ENCODE measurements at regions not wholly inside any gene's neighbourhood (a gene's known extent, or its start where the extent isn't known, plus 50 kb on each side); places are given as distances from the start of the nearest gene placed in this dataset.

- POLR2A ChIA-PET: no interaction called here
- CTCF ChIA-PET: no interaction called here
- no peaks in the 10 kb centered on the region for H3K27me3 ChIP-seq (ENCODE audit: insufficient read depth, low read length)
- BruUV-seq (replicated peaks): no TSS peak
- H2AFZ ChIP-seq (ENCODE audit: low read depth, low read length, poor library complexity, severe bottlenecking): no peak overlapping the region
- RAD21 ChIA-PET (ENCODE audit: low non-redundant PET in 1 of 2, low total read pairs in 2 of 2, uncharacterized antibody in 2 of 2, unreplicated experiment in 2 of 2): no interaction called here
- intact Hi-C loops (cut with micrococcal nuclease): no loop called here
- H3K9ac ChIP-seq (ENCODE audit: low read length): no peak overlapping the region
- TF ChIP-seq ZNF274 (IDR thresholded peaks at IDR 0.05; ENCODE audit: low read depth, low read length) (no peak), ELF1 (IDR thresholded peaks at IDR 0.05; ENCODE audit: borderline replicate concordance, low read depth) (no peak), YY1 (IDR thresholded peaks at IDR 0.05; ENCODE audit: extremely low read depth, insufficient replicate concordance, low read depth, low read length) (no peak)
- no peaks in the 10 kb centered on the region for H3K36me3 ChIP-seq (ENCODE audit: control insufficient read depth in 1 of 2, insufficient read depth in 2 of 2, low read length in 2 of 2)
- H3K4me1 ChIP-seq (ENCODE audit: control insufficient read depth in 1 of 2, insufficient read depth in 2 of 2, low read length in 2 of 2): no peaks in the 10 kb centered on the region
- H3K27ac ChIP-seq (ENCODE audit: low read depth, low read length): no peak overlapping the region
- no peak for DNase-seq (ENCODE audit: low read depth, low spot score)
- H3K4me2 ChIP-seq (ENCODE audit: low read length): no peak overlapping the region
- no peaks in the 10 kb centered on the region for H3K79me2 ChIP-seq (ENCODE audit: insufficient read depth, low read length)
- H3K4me3 ChIP-seq (replicated peaks in 1 of 2; ENCODE audit: low read depth in 1 of 2, low read length in 2 of 2): no peak overlapping the region
- ATAC-seq: no peak
- H4K20me1 ChIP-seq (ENCODE audit: insufficient read depth): no peaks in the 10 kb centered on the region
- H3K9me3 ChIP-seq (ENCODE audit: control insufficient read depth in 1 of 2, insufficient read depth in 1 of 2, low read depth in 1 of 2, low read length in 2 of 2): peaks cover 3 to 8% of the 10 kb centered on the region in 2 experiments; a peak in 2 of 4 replicates
- H3K9me2 ChIP-seq (ENCODE audit: insufficient read depth): no peaks in the 10 kb centered on the region
Observed at GRCh38 chr7:53940483-53940882, 601.7 kb upstream of the VSTM2A start.

GRCh38 chr7:53947732-53948131 lies 594.4 kb upstream of the VSTM2A start:
- Histone ChIP-seq H3K9ac (ENCODE audit: low read length) (no peak overlapping the region), H4K20me1 (ENCODE audit: insufficient read depth) (no peaks in the 10 kb centered on the region), H2AFZ (ENCODE audit: low read depth, low read length, poor library complexity, severe bottlenecking) (no peak overlapping the region), H3K4me1 (ENCODE audit: control insufficient read depth in 1 of 2, insufficient read depth in 2 of 2, low read length in 2 of 2) (no peaks in the 10 kb centered on the region), H3K9me2 (ENCODE audit: insufficient read depth) (no peaks in the 10 kb centered on the region), H3K4me2 (ENCODE audit: low read length) (no peak overlapping the region), H3K79me2 (ENCODE audit: insufficient read depth, low read length) (no peaks in the 10 kb centered on the region), H3K9me3 (ENCODE audit: control insufficient read depth in 1 of 2, insufficient read depth in 1 of 2, low read depth in 1 of 2, low read length in 2 of 2) (peaks cover 8 to 25% of the 10 kb centered on the region in 2 experiments; a peak in 2 of 4 replicates), H3K4me3 (replicated peaks in 1 of 2; ENCODE audit: low read depth in 1 of 2, low read length in 2 of 2) (no peak overlapping the region), H3K36me3 (ENCODE audit: control insufficient read depth in 1 of 2, insufficient read depth in 2 of 2, low read length in 2 of 2) (no peaks in the 10 kb centered on the region), H3K27me3 (ENCODE audit: insufficient read depth, low read length) (no peaks in the 10 kb centered on the region), H3K27ac (ENCODE audit: low read depth, low read length) (no peak overlapping the region)
- intact Hi-C loops (cut with micrococcal nuclease): no loop called here
- BruUV-seq (replicated peaks): no TSS peak
- RAD21 ChIA-PET (ENCODE audit: low non-redundant PET in 1 of 2, low total read pairs in 2 of 2, uncharacterized antibody in 2 of 2, unreplicated experiment in 2 of 2): no interaction called here
- DNase-seq (ENCODE audit: low read depth, low spot score) (no peak), ATAC-seq (no peak)
- CTCF ChIA-PET: no interaction called here
- TF ChIP-seq, protein P1, sequence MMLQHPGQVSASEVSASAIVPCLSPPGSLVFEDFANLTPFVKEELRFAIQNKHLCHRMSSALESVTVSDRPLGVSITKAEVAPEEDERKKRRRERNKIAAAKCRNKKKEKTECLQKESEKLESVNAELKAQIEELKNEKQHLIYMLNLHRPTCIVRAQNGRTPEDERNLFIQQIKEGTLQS (IDR thresholded peaks at IDR 0.05): no peak
- TF ChIP-seq CBX3 (IDR thresholded peaks at IDR 0.05; ENCODE audit: low read depth) (no peak), ELF1 (IDR thresholded peaks at IDR 0.05; ENCODE audit: borderline replicate concordance, low read depth) (no peak), POLR2AphosphoS5 (IDR thresholded peaks at IDR 0.05; ENCODE audit: low read depth, low read length) (no peak), EZH2 (IDR thresholded peaks at IDR 0.05) (no peak), ZBTB33 (IDR thresholded peaks at IDR 0.05; ENCODE audit: extremely low read depth, insufficient replicate concordance, low read length) (no peak), SP1 (IDR thresholded peaks at IDR 0.05; ENCODE audit: low read depth) (no peak), TCF7L2 (IDR thresholded peaks at IDR 0.05; ENCODE audit: borderline replicate concordance, extremely low read depth, insufficient read depth, insufficient read length) (no peak), CTCF (IDR thresholded peaks at IDR 0.05 in 2 of 3, conservative IDR thresholded peaks at IDR 0.05 in 1 of 3; ENCODE audit: borderline replicate concordance in 1 of 3, insufficient read depth in 1 of 3, low read depth in 2 of 3, low read length in 2 of 3) (no peak), EGR1 (IDR thresholded peaks at IDR 0.05; ENCODE audit: low read depth) (no peak)
- TF ChIP-seq, protein P2, sequence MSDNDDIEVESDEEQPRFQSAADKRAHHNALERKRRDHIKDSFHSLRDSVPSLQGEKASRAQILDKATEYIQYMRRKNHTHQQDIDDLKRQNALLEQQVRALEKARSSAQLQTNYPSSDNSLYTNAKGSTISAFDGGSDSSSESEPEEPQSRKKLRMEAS (IDR thresholded peaks at IDR 0.05): no peak
- POLR2A ChIA-PET: no interaction called here

All from HCT116 (cell line).